Hepatocyte (in vitro differentiated cells): ENCODE measurements at regions not wholly inside any gene's neighbourhood (a gene's known extent, or its start where the extent isn't known, plus 50 kb on each side); places are given as distances from the start of the nearest gene placed in this dataset.

Source experiments
- DNase-seq: peaks from one replicate; pipeline ENCODE4 v3.0.0-alpha.2; 2016; ENCODE audit warnings: low spot score
- H2AFZ ChIP-seq: fragments of 200-600 bp; sonication (generic); 2 replicates; pipeline ENCODE4 v1.6.0; 2016; ENCODE audit warnings: antibody characterized with exemption, mild to moderate bottlenecking
- H3K27ac ChIP-seq: fragments of 200-600 bp; sonication (generic); 2 replicates; pipeline ENCODE4 v1.5.1; 2016; ENCODE audit warnings: mild to moderate bottlenecking
- H3K27me3 ChIP-seq: fragments of 200-600 bp; sonication (generic); 2 replicates; pipeline ENCODE4 v1.6.1; 2016
- H3K36me3 ChIP-seq: fragments of 200-600 bp; sonication (generic); replicated peaks from 2 replicates; pipeline ENCODE4 v1.5.1; 2016; ENCODE audit warnings: low read depth; ENCODE audit not compliant: insufficient read depth
- H3K4me1 ChIP-seq: fragments of 200-600 bp; sonication (generic); 2 replicates; pipeline ENCODE4 v1.5.1; 2016; ENCODE audit warnings: mild to moderate bottlenecking, moderate library complexity; ENCODE audit not compliant: insufficient read depth
- H3K4me2 ChIP-seq: fragments of 200-600 bp; sonication (generic); 2 replicates; pipeline ENCODE4 v1.6.0; 2016
- H3K4me3 ChIP-seq: fragments of 200-600 bp; sonication (generic); 2 replicates; pipeline ENCODE4 v1.5.1; 2016; ENCODE audit warnings: mild to moderate bottlenecking
- H3K79me2 ChIP-seq: fragments of 200-600 bp; sonication (generic); 2 replicates; pipeline ENCODE4 v1.6.0; 2017; ENCODE audit warnings: mild to moderate bottlenecking
- H3K9me2 ChIP-seq: fragments of 200-600 bp; sonication (generic); replicated peaks from 2 replicates; pipeline ENCODE4 v1.6.0; 2017; ENCODE audit warnings: mild to moderate bottlenecking; ENCODE audit not compliant: insufficient read depth
- H3K9me3 ChIP-seq: fragments of 200-600 bp; sonication (generic); 2 replicates; pipeline ENCODE4 v1.5.1; 2016; ENCODE audit warnings: low read depth, mild to moderate bottlenecking
- H4K20me1 ChIP-seq: fragments of 200-600 bp; sonication (generic); 2 replicates; pipeline ENCODE4 v1.6.0; 2016; ENCODE audit warnings: mild to moderate bottlenecking; ENCODE audit not compliant: insufficient read depth, poor library complexity, severe bottlenecking
- CTCF ChIP-seq: fragments of 200-600 bp; sonication (generic); IDR thresholded peaks from 2 replicates; pipeline ENCODE4 v1.5.1; 2016; ENCODE audit warnings: antibody characterized with exemption, mild to moderate bottlenecking; ENCODE audit not compliant: poor library complexity
- EZH2 ChIP-seq: fragments of 200-600 bp; sonication (generic); IDR thresholded peaks from 2 replicates; pipeline ENCODE4 v1.6.1; 2016; ENCODE audit warnings: antibody characterized with exemption, mild to moderate bottlenecking, borderline replicate concordance
- EZH2phosphoT487 ChIP-seq: fragments of 200-600 bp; sonication (generic); IDR thresholded peaks from one replicate; pipeline ENCODE4 v1.6.1; 2018; ENCODE audit warnings: antibody characterized with exemption, mild to moderate bottlenecking, low read depth, moderate library complexity; ENCODE audit not compliant: unreplicated experiment, severe bottlenecking
- WGBS: methylation state at CpG from one replicate; pipeline ENCODE4 v1.1.6; 2016; ENCODE audit warnings: low lambda C conversion rate; ENCODE audit errors: missing lambda C conversion rate; 5-methylcytosine and 5-hydroxymethylcytosine counted together

DNA sequence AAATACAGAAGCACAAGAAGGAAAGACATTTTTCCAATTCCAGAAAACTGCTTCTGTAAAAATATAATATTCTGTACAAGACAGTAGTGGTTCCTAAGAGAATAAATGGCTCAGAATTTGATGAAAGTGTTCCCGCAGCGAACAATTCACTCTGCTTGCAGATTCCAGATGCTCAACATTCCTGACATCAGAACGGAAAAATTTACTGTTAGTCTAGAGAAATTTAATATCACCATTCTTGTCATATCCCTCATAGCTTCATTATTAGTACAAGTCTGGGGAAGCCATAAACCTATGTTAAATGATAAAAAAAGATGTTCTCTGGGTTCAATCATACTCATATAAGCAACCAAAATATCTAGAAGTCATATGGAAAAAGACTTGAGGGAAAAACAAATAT, 83.6 kb downstream of the MPP7 start:
- DNase-seq, result no peak
- Histone ChIP-seq H3K79me2 (no peaks in the 10 kb centered on the region), H3K4me2 (no peak overlapping the region), H2AFZ (no peak overlapping the region), H3K27me3 (no peaks in the 10 kb centered on the region), H3K4me1 (peaks cover 14% of the 10 kb centered on the region), H4K20me1 (no peaks in the 10 kb centered on the region), H3K9me3 (no peaks in the 10 kb centered on the region), H3K27ac (no peak overlapping the region), H3K36me3 (no peaks in the 10 kb centered on the region), H3K4me3 (no peak overlapping the region), H3K9me2 (no peaks in the 10 kb centered on the region)
- 62% methylated on average over 3 of the region's 3 CpGs for WGBS
- TF ChIP-seq CTCF (no peak), EZH2 (no peak), EZH2phosphoT487 (no peak)

- Histone ChIP-seq H3K4me3 (no peak overlapping the region), H3K4me1 (peaks cover 14% of the 10 kb centered on the region), H3K36me3 (no peaks in the 10 kb centered on the region), H3K79me2 (no peaks in the 10 kb centered on the region), H2AFZ (no peak overlapping the region), H4K20me1 (no peaks in the 10 kb centered on the region), H3K27me3 (no peaks in the 10 kb centered on the region), H3K9me2 (no peaks in the 10 kb centered on the region), H3K4me2 (peak overlapping the region; percentile 36), H3K9me3 (no peaks in the 10 kb centered on the region), H3K27ac (no peak overlapping the region)
- TF ChIP-seq EZH2phosphoT487 (no peak), EZH2 (no peak), CTCF (no peak)
- 59% methylated on average over 7 of the region's 7 CpGs for WGBS
- DNase-seq, result no peak
Measured at GRCh38 chr10:28217848-28218247, 85.0 kb downstream of the MPP7 start.

DNA sequence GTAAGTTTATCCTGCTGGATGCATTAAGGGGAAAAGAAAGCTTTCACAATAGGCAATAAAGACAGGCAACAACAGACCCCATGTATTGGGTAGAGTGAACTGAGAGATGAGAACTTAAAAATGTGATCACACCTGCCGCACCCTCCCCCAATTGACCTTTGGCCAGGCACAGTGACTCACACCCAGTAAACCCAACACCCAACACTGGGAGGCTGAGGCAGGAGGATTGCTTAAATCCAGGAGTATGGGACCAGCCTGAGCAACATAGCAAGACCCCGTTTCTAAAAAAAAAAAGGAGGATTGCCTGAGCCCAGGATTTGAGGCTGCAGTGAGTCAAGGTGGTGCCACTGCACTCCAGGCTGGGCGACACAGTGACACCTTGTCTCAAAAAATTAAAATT, 86.9 kb downstream of the MPP7 start:
- Histone ChIP-seq H3K4me2 (no peak overlapping the region), H3K36me3 (no peaks in the 10 kb centered on the region), H3K4me3 (no peak overlapping the region), H3K79me2 (no peaks in the 10 kb centered on the region), H3K9me3 (no peaks in the 10 kb centered on the region), H4K20me1 (no peaks in the 10 kb centered on the region), H3K4me1 (peaks cover 14% of the 10 kb centered on the region), H3K27ac (no peak overlapping the region), H3K9me2 (no peaks in the 10 kb centered on the region), H2AFZ (no peak overlapping the region), H3K27me3 (no peaks in the 10 kb centered on the region)
- WGBS, result 53% methylated on average over 3 of the region's 3 CpGs
- no peak for DNase-seq
- TF ChIP-seq EZH2phosphoT487 (no peak), EZH2 (no peak), CTCF (no peak)

- peaks cover 14% of the 10 kb centered on the region for H3K4me1 ChIP-seq
- H3K4me2 ChIP-seq, result no peak overlapping the region
- TF ChIP-seq CTCF (no peak), EZH2phosphoT487 (no peak), EZH2 (no peak)
- no peak overlapping the region for H2AFZ ChIP-seq
- no peaks in the 10 kb centered on the region for H3K27me3 ChIP-seq
- no peak overlapping the region for H3K4me3 ChIP-seq
- H3K27ac ChIP-seq, result no peak overlapping the region
- H3K79me2 ChIP-seq, result no peaks in the 10 kb centered on the region
- WGBS, result 93% methylated on average over 6 of the region's 6 CpGs
- no peak for DNase-seq
- H3K9me3 ChIP-seq, result no peaks in the 10 kb centered on the region
- no peaks in the 10 kb centered on the region for H3K36me3 ChIP-seq
- H3K9me2 ChIP-seq, result no peaks in the 10 kb centered on the region
- no peaks in the 10 kb centered on the region for H4K20me1 ChIP-seq
Measured at GRCh38 chr10:28214219-28214618, 88.6 kb downstream of the MPP7 start.
